ENCODE measurements at regions not wholly inside any gene's neighbourhood (a gene's known extent, or its start where the extent isn't known, plus 50 kb on each side); places are given as distances from the start of the nearest gene placed in this dataset.

GRCh38 chr18:78436110-78436509, 543.5 kb upstream of the SALL3 start:
- no peak for TF ChIP-seq CTCF (IDR thresholded peaks at IDR 0.05; ENCODE audit: low read depth, low read length)
- TF ChIP-seq POLR2A (IDR thresholded peaks at IDR 0.05; ENCODE audit: extremely low read depth, insufficient read length) = no peak
- TF ChIP-seq MAX (IDR thresholded peaks at IDR 0.05; ENCODE audit: low read depth, low read length) = no peak
